Endothelial cell of umbilical vein (primary cell): ENCODE measurements at regions not wholly inside any gene's neighbourhood (a gene's known extent, or its start where the extent isn't known, plus 50 kb on each side); places are given as distances from the start of the nearest gene placed in this dataset.

ENCODE experiments used
- BruUV-seq: library from RNA; stranded (reverse); fragments of 400-500 nt; replicated peaks from 2 replicates; lab custom pipeline; 2021; lab: Mats Ljungman, UMichigan
- CTCF ChIA-PET: fragments of 300-600, 350-600 bp; sonication (Branson Sonifier 250); formaldehyde crosslinking; loops from one replicate; lab custom pipeline; 2021; ENCODE audit warnings: antibody characterized with exemption, inconsistent platforms; lab: Charles Lee
- POLR2A ChIA-PET: fragments of 300-600, 350-600 bp; sonication (Branson Sonifier 250); formaldehyde crosslinking; loops from one replicate; lab custom pipeline; 2021; ENCODE audit warnings: antibody characterized with exemption, inconsistent platforms; lab: Charles Lee
- DNase-seq: peaks from one replicate; pipeline ENCODE4 v3.0.0-alpha.2; 2011; ENCODE audit warnings: low read depth, low spot score
- FAIRE-seq: peaks from 2 replicates; lab custom pipeline; 2011; peaks lifted over from hg19 to GRCh38; lab: Jason Lieb, UNC
- H2AFZ ChIP-seq: 2 replicates; pipeline ENCODE4 v1.6.0; 2012; ENCODE audit warnings: low read depth, low read length, control low read depth, inconsistent platforms
- H3K27ac ChIP-seq: 2 replicates; pipeline ENCODE4 v1.5.1; 2011; ENCODE audit warnings: low read depth, mild to moderate bottlenecking, control low read depth, low read length, moderate library complexity; ENCODE audit not compliant: insufficient read depth
- H3K27me3 ChIP-seq, 2 experiments: 2 replicates each; pipeline versions ENCODE4 v1.6.0 to v1.6.1; 2011; ENCODE audit warnings: low read length in 2 of 2, mixed read lengths in 1 of 2; ENCODE audit not compliant: control insufficient read depth in 2 of 2, insufficient read depth in 2 of 2
- H3K36me3 ChIP-seq, 2 experiments: 2 replicates in 1 of 2; 3 replicates in 1 of 2; pipeline ENCODE4 v1.5.1; 2011; ENCODE audit warnings: low read length in 2 of 2, mild to moderate bottlenecking in 1 of 2, moderate library complexity in 1 of 2; ENCODE audit not compliant: control insufficient read depth in 2 of 2, insufficient read depth in 2 of 2; ENCODE audit errors: extremely low read depth in 1 of 2
- H3K4me1 ChIP-seq: 3 replicates; pipeline ENCODE4 v1.5.1; 2011; ENCODE audit warnings: mild to moderate bottlenecking, low read length; ENCODE audit not compliant: control insufficient read depth, insufficient read depth; ENCODE audit errors: extremely low read depth
- H3K4me2 ChIP-seq: 2 replicates; pipeline ENCODE4 v1.6.1; 2011; ENCODE audit warnings: low read length, control low read depth, mixed read lengths; ENCODE audit not compliant: insufficient read depth
- H3K4me3 ChIP-seq, 3 experiments: fragments of 200-600 bp in 1 of 3; sonication (generic), shearing (Covaris generic) in 1 of 3; replicated peaks in 1 of 3; 2 replicates each; pipeline ENCODE4 v1.5.1; 2011 to 2016; ENCODE audit warnings: control low read depth in 3 of 3, low read length in 3 of 3, mild to moderate bottlenecking in 2 of 3, inconsistent platforms in 1 of 3, low read depth in 1 of 3, moderate library complexity in 1 of 3; ENCODE audit not compliant: insufficient read depth in 1 of 3
- H3K79me2 ChIP-seq: 2 replicates; pipeline ENCODE4 v1.6.0; 2012; ENCODE audit warnings: low read length, inconsistent platforms; ENCODE audit not compliant: control insufficient read depth, insufficient read depth
- H3K9ac ChIP-seq: replicated peaks from 2 replicates; pipeline ENCODE3; 2011; ENCODE audit warnings: low read length, control low read depth; ENCODE audit not compliant: insufficient read depth; ENCODE audit errors: extremely low read depth
- H3K9me1 ChIP-seq: replicated peaks from 3 replicates; pipeline ENCODE4 v1.6.0; 2011; ENCODE audit warnings: mild to moderate bottlenecking, low read length; ENCODE audit not compliant: control insufficient read depth, insufficient read depth; ENCODE audit errors: extremely low read depth
- H3K9me3 ChIP-seq: replicated peaks from 2 replicates; pipeline ENCODE4 v1.5.1; 2012; ENCODE audit warnings: low read length, inconsistent platforms; ENCODE audit not compliant: control insufficient read depth, insufficient read depth
- H4K20me1 ChIP-seq: replicated peaks from 2 replicates; pipeline ENCODE3; 2011; ENCODE audit warnings: mild to moderate bottlenecking, low read length; ENCODE audit not compliant: control insufficient read depth, insufficient read depth; ENCODE audit errors: extremely low read depth
- CTCF ChIP-seq, 2 donors: IDR thresholded peaks; 1 replicate in 1 of 2; 2 replicates in 1 of 2; pipeline ENCODE4 v1.5.1; 2011; ENCODE audit warnings: low read length in 2 of 2, mild to moderate bottlenecking in 2 of 2, moderate library complexity in 2 of 2, control low read depth in 1 of 2, inconsistent platforms in 1 of 2, low read depth in 1 of 2; ENCODE audit not compliant: insufficient read depth in 1 of 2; ENCODE audit errors: extremely low read depth in 1 of 2
- EZH2 ChIP-seq: IDR thresholded peaks from 2 replicates; pipeline ENCODE4 v1.6.1; 2012; ENCODE audit warnings: borderline replicate concordance, low read depth, mild to moderate bottlenecking, moderate library complexity, low read length, inconsistent platforms; ENCODE audit not compliant: severe bottlenecking
- FOS ChIP-seq: IDR thresholded peaks from 2 replicates; pipeline ENCODE4 v1.6.1; 2011; ENCODE audit warnings: mild to moderate bottlenecking, low read length, moderate library complexity, borderline replicate concordance; ENCODE audit not compliant: insufficient read depth
- GATA2 ChIP-seq: IDR thresholded peaks from 2 replicates; pipeline ENCODE4 v1.7.0; 2011; ENCODE audit warnings: low read depth, mild to moderate bottlenecking, moderate library complexity, mixed read lengths, low read length; ENCODE audit not compliant: insufficient read length, insufficient read depth
- JUN ChIP-seq: IDR thresholded peaks from 2 replicates; pipeline ENCODE4 v1.6.1; 2011; ENCODE audit warnings: borderline replicate concordance, low read depth; ENCODE audit not compliant: insufficient read length, insufficient read depth
- MAX ChIP-seq: IDR thresholded peaks from 2 replicates; pipeline ENCODE4 v1.6.1; 2011; ENCODE audit not compliant: insufficient read depth, insufficient read length
- MYC ChIP-seq: IDR thresholded peaks from one replicate; pipeline ENCODE4 v1.6.1; 2011; ENCODE audit warnings: mild to moderate bottlenecking, low read depth, low read length
- POLR2A ChIP-seq: IDR thresholded peaks from 2 replicates; pipeline ENCODE4 v1.6.1; 2012; ENCODE audit warnings: low read depth, mild to moderate bottlenecking, control low read depth, low read length
- POLR2AphosphoS5 ChIP-seq: IDR thresholded peaks from 2 replicates; pipeline ENCODE4 v1.6.1; 2012; ENCODE audit warnings: low read depth, mild to moderate bottlenecking, control low read depth, low read length, moderate library complexity; ENCODE audit not compliant: insufficient read depth
- dilution Hi-C: fragments of 300-500 bp; cut with MboI; formaldehyde crosslinking; loops from one replicate; pipeline ENCODE4 v1.15.0; 2019; ENCODE audit warnings: low sequenced_read_pairs; ENCODE audit not compliant: extremely low pct_ligation_motif_present
- intact Hi-C: fragments of 100-400 bp; cut with micrococcal nuclease; formaldehyde crosslinking; loops from one replicate; pipeline ENCODE4 v1.10.0; 2022

- intact Hi-C loops, result no loop called here
Measured at GRCh38 chr21:32155226-32155625, 123.6 kb downstream of the MIS18A start.

More at GRCh38 chr21:32155226-32155625, 123.6 kb downstream of the MIS18A start:
- BruUV-seq, result no TSS peak
- H3K4me2 ChIP-seq, result no peak overlapping the region
- ChIA-PET POLR2A (no interaction called here), CTCF (no interaction called here)
- H3K27me3 ChIP-seq, result no peaks in the 10 kb centered on the region
- H3K79me2 ChIP-seq, result no peaks in the 10 kb centered on the region
- no peak for DNase-seq
- TF ChIP-seq POLR2AphosphoS5 (no peak), GATA2 (no peak), CTCF (IDR thresholded peaks at IDR 0.05; ENCODE audit: extremely low read depth in 1 of 2, insufficient read depth in 1 of 2, low read depth in 1 of 2, low read length in 2 of 2) (no peak), MAX (no peak), MYC (no peak), FOS (no peak), EZH2 (no peak), POLR2A (no peak), JUN (no peak)
- no peaks in the 10 kb centered on the region for H3K9me3 ChIP-seq
- H3K4me3 ChIP-seq, result no peak overlapping the region
- H3K9ac ChIP-seq, result no peak overlapping the region
- no peaks in the 10 kb centered on the region for H3K36me3 ChIP-seq
- no peak for FAIRE-seq
- H3K4me1 ChIP-seq, result no peaks in the 10 kb centered on the region
- no peak overlapping the region for H2AFZ ChIP-seq
- H3K9me1 ChIP-seq, result no peaks in the 10 kb centered on the region
- no peaks in the 10 kb centered on the region for H4K20me1 ChIP-seq
- dilution Hi-C loops, result no loop called here
- no peak overlapping the region for H3K27ac ChIP-seq
